CD4-positive, alpha-beta T cell treated with Interferon alpha-2 for 1 hour (primary cell): ENCODE measurements at regions not wholly inside any gene's neighbourhood (a gene's known extent, or its start where the extent isn't known, plus 50 kb on each side); places are given as distances from the start of the nearest gene placed in this dataset.

Experiments used
- DNase-seq, 2 donors: peaks; one replicate each; pipeline ENCODE4 v3.0.0-alpha.2; 2020 to 2022

DNA sequence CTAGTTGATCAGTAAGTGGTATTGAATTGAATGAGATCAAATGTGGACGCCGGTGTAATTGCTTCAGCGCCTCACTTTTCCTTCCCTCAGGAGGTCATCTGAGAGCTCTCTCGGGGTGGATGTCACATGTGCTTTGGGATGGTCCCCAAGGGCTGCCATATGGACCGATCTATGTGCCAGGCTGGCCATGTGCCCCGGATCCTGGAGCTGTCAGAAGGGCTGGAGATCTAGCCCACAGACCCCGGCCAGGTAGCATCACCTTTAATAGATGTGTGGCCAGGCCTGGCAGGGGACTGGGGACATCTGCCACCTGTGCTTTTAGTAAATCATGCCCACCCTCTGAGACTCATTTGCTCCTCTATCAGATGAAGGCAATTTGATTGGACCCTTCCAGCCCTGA lies 95.3 kb upstream of the CRHR1 start:
- no peak for DNase-seq

DNA sequence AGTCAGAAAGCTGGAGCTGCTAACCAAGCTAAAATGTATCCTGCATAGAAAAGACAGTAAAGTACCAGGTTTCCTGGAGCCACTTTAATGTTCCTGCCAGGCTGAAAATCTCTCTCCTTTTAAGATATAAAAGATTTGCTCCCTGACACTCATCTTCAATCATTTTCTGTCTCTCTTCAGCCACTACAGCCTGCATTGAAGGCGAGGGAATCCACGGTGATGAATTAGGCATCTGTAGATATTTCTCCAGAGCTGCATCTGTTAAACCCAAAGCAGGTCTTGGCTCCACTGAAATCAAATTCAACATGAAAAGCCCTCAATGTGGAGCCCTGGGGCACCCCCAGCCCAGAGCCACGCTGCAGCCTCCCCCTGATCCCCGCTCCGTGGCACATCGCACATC lies 94.7 kb upstream of the CRHR1 start:
- no peak for DNase-seq

DNA sequence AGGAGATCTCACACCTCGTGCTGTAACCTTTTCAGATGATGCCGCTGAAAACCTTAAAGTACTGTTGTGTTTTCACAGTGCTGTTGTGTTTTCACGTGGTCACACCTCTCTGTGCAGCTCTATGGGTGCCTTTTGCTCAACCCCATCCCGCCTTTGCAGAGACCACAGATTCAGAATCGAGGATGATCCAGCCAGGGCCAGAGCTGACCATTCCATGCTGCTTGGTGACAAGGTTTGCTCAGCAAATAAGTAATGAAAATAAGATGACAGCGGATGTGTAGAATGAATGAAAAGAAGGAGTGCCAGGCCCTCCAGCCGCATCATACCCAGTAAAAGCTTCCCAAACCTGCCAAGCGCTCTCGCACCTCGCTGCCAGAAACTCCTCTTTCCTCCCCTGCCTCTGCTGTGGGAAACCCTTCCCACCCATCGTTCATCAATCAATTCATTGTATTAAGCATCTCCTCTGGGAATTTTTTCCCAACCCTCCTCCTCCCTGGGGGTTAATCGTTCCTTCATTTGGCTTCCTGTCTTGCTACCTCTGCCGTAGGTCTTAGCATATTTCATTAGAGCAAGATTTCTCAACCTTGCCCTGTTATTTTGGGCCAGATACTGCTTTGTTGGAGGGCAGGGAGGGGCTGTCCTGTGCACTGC lies 93.4 kb upstream of the CRHR1 start:
- no peak for DNase-seq

DNA sequence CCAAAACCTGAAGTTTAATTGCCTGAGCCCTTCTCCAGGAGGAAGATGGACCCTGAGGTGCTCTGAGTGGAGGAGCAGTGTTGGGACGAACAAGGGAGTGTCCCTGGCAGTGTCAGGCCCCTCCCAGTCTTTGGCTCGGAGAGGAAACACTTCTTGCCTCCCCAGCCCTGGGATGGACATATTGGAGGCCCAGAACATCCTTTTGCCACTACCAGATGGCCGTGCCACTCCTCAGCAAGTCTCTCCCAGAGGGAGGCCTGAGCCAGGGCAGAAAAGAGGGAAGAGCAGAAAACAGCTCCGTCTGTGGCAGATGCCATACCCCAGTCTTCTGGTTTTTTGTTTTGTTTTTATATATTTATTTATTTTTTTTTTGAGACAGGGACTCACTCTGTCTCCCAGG lies 91.5 kb upstream of the CRHR1 start:
- DNase-seq: no peak

DNA sequence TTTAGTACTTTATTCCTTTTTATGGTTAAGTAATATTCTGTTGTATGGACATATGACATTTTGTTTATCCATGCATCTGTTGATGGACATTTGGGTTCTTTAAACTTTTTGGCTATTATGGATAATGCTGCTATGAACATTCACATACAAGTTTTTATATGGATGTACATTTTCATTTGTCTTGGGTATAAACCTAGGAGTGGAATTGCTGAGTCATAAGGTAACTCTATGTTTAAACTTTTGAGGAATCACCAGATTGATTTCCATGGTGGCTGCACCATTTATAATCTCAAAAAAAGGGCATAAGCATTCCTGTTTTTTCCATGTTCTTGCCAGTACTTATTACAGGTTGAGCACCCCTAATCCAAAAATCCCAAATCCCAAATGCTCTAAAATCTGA lies 90.3 kb upstream of the CRHR1 start:
- no peak for DNase-seq

DNA sequence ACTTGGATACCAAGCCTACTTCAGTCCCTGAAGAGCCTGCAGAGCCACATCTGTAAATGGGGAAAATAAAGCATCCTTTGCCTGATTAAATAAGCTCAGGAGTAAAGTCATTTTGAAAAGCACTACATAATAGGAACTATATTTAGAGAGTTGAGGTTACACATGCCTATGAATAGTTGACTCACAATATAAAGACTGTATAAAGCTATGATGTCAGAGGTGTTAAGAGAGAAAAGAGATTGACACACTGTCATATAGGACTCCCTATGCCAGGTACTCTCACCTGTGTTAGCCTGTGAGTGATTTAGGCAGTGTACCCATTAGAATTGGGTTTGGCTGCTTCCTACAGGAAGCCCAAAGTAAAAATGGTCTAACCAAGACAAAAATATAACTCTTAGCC lies 87.7 kb upstream of the CRHR1 start:
- no peak for DNase-seq

DNA sequence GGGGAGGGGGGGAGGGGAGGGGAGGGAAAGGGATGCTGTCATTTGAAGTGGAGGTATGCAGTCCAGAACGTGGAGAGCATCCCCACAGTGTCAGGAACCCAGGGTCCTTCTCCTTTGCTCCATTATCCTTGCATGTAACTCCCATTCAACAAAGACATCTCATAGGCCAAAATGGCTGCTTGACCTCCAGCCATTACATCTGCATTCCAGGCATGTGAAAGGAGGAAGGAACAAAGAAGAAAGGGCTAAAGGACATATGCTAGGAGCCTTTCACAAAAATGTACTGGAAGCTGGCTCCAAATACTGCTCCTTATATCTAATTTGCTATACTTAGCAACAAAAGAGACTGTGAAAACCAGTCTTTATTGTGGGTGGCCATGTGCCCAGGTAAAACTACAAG lies 87.0 kb upstream of the CRHR1 start:
- DNase-seq: no peak

DNA sequence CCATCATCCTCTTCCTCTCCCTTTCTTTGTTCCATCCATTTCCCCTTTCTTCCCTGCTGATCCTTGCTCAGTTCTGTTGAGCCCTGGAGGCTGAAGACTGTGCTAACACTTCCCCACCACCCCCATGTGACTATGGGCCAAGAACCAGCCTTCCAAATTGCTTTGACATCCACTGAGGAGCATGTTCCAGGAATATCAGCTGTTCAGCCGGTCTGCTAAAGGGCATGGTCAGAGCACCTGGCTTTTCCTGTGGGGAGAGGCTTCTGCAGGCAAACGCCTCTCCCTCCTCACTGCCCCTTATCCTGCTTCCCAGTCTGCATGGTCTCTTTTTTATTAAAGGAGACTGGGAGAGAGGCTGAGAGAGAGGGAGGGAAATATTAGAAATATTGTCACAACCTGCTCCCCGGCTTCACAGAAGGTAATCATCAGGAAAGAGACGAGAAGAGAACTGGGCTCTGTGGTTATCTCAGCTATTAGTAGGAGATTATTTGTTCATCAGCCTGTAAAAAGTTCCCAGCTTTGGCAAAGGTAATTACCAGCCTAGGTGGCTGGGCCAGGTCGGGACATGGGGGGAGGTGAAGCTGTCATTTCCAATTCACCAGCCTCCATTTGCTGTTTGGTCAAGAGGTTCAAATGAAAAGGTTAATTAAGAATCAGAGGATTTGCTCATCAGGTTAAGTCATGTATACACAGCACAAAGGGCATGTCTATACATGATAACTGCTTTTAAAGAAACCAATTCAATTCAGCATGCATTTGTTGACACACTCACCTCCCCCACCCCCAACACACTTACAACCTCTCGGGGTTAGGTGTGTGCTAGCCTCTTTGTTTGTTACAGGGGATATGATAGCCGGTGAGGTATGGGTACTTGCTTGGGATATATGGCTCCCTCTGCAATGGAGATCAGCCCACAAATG lies 83.7 kb upstream of the CRHR1 start:
- DNase-seq: no peak

DNA sequence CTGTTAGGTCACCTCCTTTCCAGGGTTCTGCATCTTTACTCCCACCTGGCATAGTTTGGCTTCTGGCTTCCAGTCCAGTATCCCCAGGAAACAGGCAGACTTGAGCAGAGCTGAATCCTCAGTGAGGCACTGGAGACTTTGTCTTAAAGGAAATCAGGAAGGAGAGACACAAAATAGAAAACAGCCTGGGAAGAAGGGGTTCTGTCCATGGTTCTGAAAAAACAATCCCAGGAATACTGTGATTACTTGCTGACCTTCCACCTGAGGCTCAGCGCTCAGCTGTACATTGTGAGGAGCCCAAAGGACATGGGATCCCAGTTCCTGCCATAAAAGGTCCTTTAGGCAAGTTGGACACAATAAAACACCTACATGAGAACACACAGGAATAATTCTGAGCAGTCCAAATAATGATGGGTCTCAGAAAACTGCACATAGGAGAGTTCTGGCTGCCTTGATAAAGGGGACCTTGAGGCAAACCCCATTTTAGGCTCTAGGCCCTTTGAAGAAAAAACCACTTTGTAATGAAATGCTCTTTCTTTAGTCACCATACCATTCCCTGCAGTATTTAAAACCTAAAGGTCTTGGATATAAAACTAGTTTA lies 81.4 kb upstream of the CRHR1 start:
- no peak for DNase-seq

DNA sequence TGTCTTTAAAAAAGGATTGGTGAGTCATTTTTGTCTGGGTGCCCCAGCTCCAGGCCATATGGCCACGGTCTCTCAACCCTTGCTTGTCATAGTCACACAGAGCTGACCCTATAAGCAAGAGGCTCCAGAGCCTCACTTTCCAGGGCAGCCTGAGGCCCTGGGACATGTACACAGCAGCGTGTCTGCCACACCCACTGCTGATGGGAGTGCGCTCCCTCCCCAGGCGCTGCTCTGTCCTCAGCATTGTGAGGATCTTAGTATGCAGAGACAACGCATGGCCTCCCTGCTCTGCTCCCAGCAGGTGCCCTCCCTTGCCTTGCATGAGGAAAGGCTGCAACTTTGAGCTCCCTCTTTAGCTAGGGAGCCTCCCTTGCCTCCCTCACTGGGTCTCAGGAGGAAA lies 80.8 kb upstream of the CRHR1 start:
- DNase-seq: no peak

DNA sequence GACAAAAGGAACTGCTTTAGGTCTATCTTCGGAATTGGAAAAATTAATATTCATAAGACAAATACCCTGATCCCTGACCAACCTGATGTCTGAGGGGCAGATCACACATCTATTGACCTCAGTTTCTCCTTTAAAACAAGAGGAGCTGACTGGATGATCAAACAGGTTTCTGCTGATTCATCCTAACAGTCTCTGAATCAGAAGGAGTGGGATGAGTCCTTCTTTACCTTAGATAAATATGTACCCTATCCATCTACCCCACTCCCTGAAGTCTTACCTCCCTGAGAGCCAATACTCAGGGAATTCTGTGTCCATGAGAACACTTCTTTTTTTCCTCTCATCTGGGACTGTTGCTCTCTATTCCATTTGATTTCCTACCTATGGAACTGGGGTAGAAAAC lies 80.3 kb upstream of the CRHR1 start:
- DNase-seq: no peak

DNA sequence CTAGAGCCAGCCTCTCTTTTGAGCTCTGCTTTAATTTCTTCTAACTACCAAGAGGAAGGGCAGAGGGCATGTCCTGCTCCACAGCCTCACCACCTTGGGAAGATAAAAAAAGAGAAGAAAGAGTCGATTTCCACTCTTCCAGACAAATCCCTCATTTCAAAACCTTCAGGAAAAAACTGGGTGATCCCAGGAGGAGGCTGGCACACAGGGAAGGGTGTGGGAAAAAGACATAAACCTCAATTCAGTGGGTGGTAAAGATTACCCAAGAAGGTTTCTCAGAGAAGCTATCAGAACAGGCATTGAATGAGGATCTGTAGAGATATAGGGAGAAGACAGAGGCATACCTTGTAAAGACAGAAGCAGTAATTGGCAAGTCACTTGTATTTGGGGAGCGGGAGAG lies 79.9 kb upstream of the CRHR1 start:
- no peak for DNase-seq

DNA sequence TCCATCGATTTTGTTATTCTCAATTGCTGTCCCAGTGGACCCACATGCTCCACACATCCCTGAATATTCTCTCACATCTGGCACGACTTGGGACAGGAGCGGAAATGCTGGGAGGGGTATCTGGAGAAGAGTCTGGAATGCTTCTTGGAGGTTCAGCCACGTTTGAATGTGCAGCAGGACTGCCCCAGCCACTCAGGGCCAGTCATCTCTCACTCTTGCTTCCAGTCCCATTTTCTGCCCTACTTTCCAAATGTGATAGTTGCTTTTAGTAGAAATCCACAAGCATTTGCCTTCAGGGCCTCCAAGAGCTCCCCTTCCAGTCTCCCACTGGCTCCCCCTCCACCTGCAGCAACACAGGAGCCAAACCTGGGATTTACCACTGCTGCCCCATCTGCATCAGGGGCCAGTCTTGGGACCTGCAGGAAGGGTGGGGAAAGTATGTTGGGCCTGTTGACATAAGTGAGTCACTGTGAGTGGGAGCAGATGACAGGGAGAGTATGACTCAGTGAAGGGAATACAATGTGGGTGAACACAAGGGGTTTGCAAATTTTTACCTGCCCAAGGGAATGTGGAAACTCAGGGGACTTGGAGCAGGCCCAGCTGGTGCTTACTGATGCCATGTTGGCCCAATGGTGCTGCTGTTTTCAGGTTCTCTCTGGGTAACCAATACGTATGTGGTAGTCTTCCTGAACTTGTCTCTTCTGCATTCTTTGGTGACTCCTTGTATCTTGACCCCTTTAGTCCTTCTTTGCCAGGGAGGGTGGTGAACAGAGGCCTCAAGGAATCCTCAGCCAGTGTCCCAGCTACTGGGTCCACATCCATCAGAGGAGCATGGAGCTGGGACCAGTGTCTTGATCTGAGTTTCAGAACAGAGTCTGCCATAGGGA lies 78.8 kb upstream of the CRHR1 start:
- DNase-seq: no peak

DNA sequence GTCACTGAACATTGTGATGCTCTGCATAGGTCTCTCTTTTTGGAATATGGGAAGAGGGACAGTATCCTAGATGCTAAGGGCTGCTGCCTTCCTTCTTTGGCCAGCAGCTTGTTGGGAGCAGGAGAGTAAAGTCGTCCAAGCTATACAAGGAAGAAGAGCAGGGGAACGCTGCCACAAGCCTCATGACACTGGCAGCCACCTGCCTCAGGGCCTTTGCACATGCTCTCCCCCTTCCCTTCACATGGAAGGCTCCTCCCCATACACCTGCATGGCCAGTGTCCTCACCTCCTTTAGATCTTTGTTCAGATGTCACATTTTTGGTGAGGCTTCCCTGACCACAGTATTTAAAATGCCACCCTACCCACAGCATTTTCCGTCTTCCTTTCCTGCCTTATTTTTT lies 78.1 kb upstream of the CRHR1 start:
- DNase-seq: no peak

DNA sequence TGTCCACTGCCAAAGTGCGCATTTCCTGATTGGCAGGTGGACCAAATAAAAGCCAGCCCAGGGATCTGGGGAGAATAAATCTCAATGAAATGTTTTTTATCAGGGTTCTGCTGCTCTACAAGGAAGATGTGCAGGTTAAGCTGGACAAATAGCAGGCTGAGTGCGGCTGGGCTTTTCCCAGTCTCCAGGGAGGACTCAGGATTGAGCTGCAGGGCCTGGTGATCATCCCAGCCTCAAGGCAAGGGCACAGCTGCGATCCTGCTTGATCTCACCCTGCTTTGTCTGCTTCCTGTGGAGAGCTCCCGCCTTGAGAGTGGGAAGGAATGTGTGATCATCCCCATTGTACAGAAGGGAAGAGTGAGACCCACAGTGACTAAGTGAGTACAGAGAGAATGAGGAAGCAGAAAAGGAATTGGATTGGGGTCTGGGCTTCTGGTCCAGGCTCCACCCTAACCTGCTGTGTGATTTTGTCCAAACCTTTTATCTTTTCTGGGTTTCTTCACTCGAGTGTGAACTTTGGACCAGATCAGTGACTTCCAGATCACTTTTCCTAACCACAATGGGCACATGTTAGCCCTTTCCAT lies 75.3 kb upstream of the CRHR1 start:
- DNase-seq: no peak

DNA sequence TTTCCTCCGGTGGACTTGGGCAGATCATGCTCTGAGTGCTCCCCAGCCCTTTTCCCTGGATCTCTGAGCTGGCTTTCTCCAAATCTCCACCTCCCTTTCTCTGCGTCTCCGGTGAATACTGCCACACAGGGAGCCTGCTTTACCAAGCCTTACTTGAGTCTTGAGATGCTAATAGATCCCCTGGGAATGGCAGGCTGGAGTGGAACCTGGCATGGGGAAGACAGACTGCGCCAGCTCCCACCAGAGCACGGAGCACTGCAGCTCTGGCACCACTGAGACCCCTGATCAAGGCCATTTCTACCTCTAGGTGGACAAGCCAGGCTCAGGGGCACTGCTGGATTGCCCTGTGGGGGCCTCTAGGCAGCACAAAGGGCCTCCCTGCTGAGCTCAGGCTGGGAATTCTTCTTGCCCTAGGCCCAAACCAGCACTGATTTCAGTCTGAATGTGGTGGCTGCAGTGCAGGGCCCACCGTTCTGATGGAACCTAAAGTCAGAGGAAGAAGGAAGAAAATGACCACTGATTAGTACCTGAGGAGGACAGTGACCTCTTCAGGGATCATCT lies 74.3 kb upstream of the CRHR1 start:
- DNase-seq: no peak

DNA sequence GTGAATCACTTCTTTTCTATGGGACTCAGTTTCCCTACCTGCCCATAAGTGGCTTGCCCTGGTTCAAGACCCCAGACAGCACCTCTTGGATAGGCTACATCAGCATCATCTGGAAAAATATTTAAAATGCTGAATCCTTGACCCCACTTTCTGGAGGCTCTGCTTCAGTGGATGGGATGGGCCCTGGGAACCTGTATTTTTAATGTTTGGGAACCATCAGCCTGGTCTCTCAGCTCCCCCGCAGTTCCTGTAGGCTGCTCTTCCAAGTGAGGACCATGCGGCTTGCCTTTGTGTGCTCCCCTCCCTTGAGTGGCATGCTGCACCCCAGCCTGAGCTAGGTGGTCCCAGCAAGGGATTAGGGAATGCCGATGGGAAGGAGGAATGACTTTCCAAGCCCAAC lies 68.3 kb upstream of the CRHR1 start:
- no peak for DNase-seq

DNA sequence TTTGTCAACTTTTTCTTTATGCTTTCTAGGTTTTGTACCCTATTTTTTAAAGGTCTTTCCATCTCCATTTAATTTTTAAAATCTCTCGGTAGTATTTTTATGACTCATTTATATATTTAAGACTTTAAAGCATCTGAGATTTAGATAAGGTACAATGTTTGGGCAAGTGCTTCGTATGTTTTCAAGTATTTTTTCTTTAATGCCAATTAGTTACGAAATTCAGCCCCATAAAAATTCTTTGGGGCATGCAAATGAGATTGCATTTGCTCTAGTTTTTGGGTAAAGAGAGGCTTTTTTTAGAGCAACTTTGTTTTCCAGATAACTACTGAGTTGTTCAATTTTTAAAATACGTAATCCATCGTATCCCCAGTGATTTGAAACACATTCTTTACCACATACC lies 65.3 kb upstream of the CRHR1 start:
- no peak for DNase-seq

DNA sequence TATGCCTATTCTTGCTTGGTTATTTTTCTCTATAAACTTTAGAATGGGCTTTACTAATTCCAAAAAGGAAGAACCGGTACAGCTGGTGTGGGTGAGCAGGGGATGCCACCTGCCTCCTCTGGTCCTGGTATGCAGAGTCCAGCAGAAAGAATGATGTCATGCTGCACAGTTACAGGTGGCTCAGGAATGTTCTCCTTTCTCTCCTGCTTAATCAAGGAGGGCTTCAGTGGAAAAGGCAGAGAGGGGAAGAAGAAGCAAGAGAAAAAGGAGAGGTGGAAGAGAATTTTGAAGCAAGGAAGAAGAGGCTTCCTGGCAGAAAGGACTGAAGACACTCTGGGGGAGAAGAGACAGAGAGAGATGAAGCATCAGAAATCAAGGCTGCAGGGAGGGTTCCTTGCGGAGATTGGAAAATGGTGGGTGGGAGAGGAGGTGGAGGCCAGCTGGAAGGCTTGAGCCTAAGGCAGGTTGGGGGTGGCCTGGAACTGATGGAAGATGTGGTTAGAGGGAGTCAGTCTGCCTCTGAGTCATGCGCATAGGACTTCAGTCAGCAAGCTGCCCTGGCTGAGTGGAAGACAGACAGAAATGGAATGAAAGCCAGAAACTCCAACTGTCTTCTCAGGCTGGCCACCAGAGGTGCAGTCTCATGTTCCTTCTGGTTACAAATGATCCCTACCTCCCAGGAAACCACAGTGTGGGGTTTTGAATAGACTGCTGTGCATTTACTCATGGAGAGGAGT lies 64.6 kb upstream of the CRHR1 start:
- DNase-seq: no peak

DNA sequence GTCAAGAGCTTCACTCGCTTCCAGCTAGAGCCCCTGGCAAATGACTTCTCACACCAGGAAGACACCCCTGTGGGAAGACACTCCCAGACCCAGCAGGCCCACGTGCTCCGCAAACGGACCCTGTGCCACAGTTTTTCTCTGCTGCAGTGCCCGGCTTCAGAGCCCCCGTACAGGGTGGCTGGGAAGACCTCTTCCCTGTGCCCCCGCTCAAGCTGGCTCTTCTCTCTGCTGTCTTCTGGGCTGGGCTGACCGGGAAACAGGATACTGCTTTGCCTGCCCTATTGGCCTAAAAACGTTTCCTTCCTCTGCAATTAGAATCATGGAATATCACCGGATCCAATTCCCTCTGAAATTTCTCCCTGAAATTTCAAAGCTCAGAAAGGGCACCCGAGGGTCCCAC lies 63.7 kb upstream of the CRHR1 start:
- no peak for DNase-seq

DNA sequence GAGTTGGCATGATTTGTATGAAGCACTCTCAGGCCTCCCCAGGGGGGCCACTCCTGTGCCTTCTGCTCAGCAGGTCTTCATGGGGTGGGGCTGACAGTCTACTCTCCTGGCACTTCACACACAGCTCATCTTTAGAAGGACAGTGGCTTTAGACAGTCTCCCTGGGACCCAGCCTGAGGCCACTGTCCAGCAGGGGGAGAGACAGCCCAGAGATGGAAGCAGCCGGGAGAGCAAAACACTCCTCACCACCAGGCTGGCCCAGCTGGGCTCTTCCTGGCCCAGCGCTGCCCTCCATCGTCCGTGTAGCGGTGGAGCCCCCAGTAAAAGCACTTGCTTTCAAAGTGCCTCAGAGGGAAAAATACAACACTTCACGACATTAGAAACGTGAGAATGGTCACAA lies 62.0 kb upstream of the CRHR1 start:
- DNase-seq: no peak
